ELF-1 (cell line): ENCODE measurements at regions not wholly inside any gene's neighbourhood (a gene's known extent, or its start where the extent isn't known, plus 50 kb on each side); places are given as distances from the start of the nearest gene placed in this dataset.

Experiments
- DNase-seq: peaks from one replicate; pipeline ENCODE4 v3.0.0-alpha.2; 2016; ENCODE audit warnings: low read depth, low spot score

DNA sequence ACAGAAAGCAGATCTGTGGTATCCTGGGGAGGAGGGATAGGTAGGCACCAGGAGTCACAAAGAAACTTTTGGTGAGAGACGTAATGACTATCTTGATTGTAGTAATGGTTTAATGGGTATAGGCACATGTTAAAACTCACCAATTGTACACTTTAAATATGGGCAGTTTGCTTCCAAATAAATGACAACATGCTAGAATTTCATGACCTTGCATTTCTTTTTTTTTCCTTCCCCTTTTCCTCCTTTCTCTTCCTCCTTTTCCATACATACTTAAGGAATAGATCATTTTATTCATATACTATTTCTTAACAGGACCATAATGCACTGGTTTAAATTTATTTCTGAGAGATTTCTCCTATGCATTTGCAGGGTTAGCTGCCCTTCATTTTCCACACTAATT is 341.8 kb downstream of the TMEM182 start:
- no peak for DNase-seq

DNA sequence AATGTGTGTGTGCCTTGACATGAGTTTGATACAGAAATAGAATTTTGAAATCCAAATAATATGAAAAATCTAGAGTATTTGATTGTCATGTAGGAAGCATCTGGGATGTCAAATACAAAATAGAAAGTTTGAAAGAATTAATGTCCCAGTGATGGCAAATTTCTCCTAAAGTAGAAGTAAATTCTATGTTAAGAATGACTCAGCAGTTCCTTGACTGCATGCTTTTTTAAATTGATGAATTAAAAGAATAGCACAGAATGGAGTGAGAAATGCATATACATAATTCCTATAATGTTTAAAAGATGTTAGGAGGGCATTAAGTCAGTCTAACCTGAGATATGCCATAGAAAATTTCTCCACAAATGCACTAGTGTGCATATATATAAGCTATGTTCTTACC is 357.5 kb downstream of the TMEM182 start:
- no peak for DNase-seq

- no peak for DNase-seq
Observed at GRCh38 chr2:103121106-103121505, 359.3 kb downstream of the TMEM182 start.

DNA sequence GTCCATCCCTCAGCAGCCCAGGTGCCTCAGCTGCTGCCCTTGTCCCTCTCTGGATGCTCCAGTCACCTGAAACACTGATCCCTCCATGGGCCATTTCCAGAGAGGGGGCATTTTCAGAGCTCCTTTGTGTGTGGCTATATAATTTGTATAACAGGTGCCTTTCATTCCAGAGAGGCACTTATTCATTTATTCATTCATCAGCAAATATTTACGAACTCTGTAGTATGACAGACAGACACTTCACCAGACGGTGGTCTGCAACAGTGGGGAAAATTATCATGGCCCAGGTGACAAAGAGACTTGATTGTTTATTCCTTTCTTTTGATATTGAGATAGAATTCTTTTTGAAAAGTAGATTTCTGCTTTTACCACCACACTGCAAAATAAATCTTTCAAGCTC is 361.7 kb downstream of the TMEM182 start:
- no peak for DNase-seq

DNA sequence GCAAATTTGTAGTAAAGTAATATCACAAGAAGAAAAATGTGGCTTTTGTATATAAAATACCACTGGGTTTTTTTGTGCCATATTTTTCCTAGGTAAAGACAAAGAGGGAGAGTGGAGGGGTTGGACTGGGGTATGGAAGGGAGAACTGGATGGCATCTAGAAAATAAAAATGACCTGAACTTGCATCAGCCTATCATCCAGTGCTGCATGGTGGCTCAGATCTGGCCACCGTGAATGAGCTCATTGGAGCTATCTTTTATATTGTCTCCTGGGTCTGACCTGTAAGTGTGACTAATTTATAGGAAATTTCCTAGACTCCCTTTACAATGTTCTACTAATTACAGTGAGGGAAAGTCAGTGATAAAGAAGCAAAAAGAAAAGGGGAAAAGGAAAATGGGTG is 369.0 kb downstream of the TMEM182 start:
- DNase-seq = no peak

DNA sequence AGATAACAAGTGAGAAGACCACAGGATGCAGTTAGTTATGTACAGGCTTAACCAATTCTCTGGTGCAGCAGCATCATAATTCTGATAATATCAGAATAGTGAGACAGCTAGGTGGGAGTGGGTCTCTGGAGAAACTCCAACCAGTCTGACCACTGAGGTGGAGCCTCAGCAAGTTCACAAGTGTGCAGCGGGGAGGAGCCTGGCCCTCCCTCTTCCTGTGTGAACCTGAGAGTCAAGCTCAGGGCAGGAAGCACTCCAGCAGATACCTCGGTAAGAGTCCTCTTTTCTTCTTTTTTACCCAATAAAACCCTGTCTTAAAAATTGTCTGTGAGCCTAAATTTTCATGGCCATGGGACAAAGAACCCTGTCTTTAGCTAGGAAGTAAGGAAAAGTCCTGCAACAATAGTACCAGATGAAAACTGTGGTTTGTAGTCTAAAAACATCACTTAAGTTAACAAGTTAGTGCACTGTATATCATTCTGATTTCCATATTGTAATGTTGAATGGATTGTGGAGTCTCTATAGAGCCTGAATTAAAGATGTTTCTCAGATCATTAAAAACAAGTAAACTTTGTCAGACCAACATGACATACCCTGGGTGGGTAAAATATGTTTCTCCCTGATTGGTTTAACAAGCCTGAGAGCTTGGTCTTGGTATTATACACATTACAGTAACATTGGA is 370.8 kb downstream of the TMEM182 start:
- DNase-seq = no peak

- DNase-seq = no peak
Observed at GRCh38 chr2:103135679-103136078, 373.8 kb downstream of the TMEM182 start.

DNA sequence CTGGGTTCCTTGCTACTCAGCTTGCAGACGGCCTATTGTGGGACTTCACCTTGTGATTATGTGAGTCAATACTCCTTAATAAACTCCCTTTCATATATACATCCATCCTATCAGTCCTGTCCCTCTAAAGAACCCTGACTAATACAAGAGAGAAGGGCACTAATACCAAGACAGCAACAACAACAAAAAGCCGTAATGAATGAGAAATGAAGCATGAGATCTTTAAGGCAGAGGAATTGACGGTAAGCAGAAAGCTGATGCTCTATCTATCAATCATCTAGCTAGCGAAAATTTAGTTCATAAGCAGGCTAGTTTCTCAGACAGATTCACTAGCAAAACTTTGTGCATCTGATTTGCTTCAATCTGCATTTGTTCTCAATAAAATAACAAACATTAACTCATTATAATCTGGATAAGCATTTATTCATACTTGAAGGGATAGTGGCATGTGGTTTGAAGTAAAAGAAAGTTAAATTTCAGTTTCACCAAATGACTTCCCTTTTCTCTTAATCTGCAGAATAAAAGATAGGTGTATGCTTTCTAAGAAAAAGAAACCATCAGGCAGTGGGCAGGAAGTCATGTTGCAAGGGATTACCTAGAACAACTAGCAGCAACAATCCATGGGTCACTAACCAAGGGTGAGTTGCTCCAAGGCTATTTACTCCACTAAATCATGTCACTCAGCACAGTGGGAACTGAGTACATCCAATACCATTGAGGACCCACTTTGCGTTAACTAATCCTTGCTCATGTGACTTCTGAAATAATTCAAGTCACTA is 376.5 kb downstream of the TMEM182 start:
- DNase-seq = no peak

GRCh38 chr2:103139628-103140268 is 377.9 kb downstream of the TMEM182 start:
- peak; percentile 2 for DNase-seq

GRCh38 chr2:103144837-103145236 is 383.0 kb downstream of the TMEM182 start:
- no peak for DNase-seq

GRCh38 chr2:103145739-103146138 is 383.9 kb downstream of the TMEM182 start:
- no peak for DNase-seq

DNA sequence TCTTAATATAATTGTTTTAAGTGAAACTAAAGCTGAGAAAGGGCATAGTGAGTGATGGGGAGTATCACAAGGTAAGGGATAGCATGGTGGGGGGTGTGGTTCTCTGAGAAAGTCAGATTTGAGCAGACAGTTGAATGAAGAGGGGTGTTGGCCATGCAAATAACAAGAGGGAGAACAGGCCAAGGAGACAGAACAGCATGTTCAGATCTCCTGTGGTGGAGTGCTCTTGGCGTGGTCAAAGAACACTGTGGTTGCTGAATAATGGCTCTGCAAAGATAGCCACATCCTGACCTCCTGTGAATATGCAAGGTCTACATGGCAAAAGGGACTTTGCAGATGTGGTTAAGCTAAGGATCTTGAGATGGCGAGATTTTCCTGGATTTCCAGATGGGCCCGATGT is 389.2 kb downstream of the TMEM182 start:
- no peak for DNase-seq

GRCh38 chr2:103152556-103152955 is 390.7 kb downstream of the TMEM182 start:
- DNase-seq = no peak

- no peak for DNase-seq
Observed at GRCh38 chr2:103153580-103154284, 391.9 kb downstream of the TMEM182 start.

GRCh38 chr2:103155308-103155707 is 393.5 kb downstream of the TMEM182 start:
- no peak for DNase-seq

GRCh38 chr2:103159018-103159417 is 397.2 kb downstream of the TMEM182 start:
- no peak for DNase-seq

GRCh38 chr2:103161456-103162289 is 399.8 kb downstream of the TMEM182 start:
- peak; percentile 8 for DNase-seq

GRCh38 chr2:103164748-103165147 is 402.9 kb downstream of the TMEM182 start:
- peak; percentile 9 for DNase-seq

GRCh38 chr2:103165836-103166235 is 404.0 kb downstream of the TMEM182 start:
- DNase-seq = no peak

- DNase-seq = no peak
Observed at GRCh38 chr2:103166456-103167324, 404.9 kb downstream of the TMEM182 start.
